UCSD-AML1 (cell line): ENCODE measurements at regions not wholly inside any gene's neighbourhood (a gene's known extent, or its start where the extent isn't known, plus 50 kb on each side); places are given as distances from the start of the nearest gene placed in this dataset.

Source experiments
- DNase-seq: peaks from one replicate; lab custom pipeline; 2025; ENCODE audit not compliant: unreplicated experiment; lab: John Stamatoyannopoulos, UW

GRCh38 chr5:5967944-5968343 lies 410.4 kb downstream of the MED10 start:
- DNase-seq, result no peak

- no peak for DNase-seq
Measured at GRCh38 chr5:5967373-5967772, 411.0 kb downstream of the MED10 start.

- DNase-seq, result no peak
Measured at GRCh38 chr5:5965132-5965531, 413.2 kb downstream of the MED10 start.

GRCh38 chr5:5964347-5964746 lies 414.0 kb downstream of the MED10 start:
- no peak for DNase-seq

- DNase-seq, result no peak
Measured at GRCh38 chr5:5957737-5958136, 420.6 kb downstream of the MED10 start.

- no peak for DNase-seq
Measured at GRCh38 chr5:5954275-5954598, 424.1 kb downstream of the MED10 start.

- no peak for DNase-seq
Measured at GRCh38 chr5:5953584-5954274, 424.6 kb downstream of the MED10 start.

GRCh38 chr5:5951953-5952352 lies 426.4 kb downstream of the MED10 start:
- no peak for DNase-seq

GRCh38 chr5:5950658-5951057 lies 427.7 kb downstream of the MED10 start:
- no peak for DNase-seq

GRCh38 chr5:5941486-5941885 lies 436.9 kb downstream of the MED10 start:
- no peak for DNase-seq

GRCh38 chr5:5939759-5940370 lies 438.5 kb downstream of the MED10 start:
- no peak for DNase-seq

- DNase-seq, result no peak
Measured at GRCh38 chr5:5933651-5934050, 444.7 kb downstream of the MED10 start.

- no peak for DNase-seq
Measured at GRCh38 chr5:5932824-5933223, 445.5 kb downstream of the MED10 start.

- DNase-seq, result no peak
Measured at GRCh38 chr5:5930561-5930960, 447.8 kb downstream of the MED10 start.

GRCh38 chr5:5929291-5930020 lies 448.9 kb downstream of the MED10 start:
- DNase-seq, result no peak

GRCh38 chr5:5925191-5925590 lies 453.2 kb downstream of the MED10 start:
- no peak for DNase-seq

GRCh38 chr5:5919411-5919810 lies 458.9 kb downstream of the MED10 start:
- no peak for DNase-seq

GRCh38 chr5:5906778-5907177 lies 471.6 kb downstream of the MED10 start:
- no peak for DNase-seq

GRCh38 chr5:5905186-5905585 lies 473.2 kb downstream of the MED10 start:
- no peak for DNase-seq

- DNase-seq, result no peak
Measured at GRCh38 chr5:5904113-5904512, 474.2 kb downstream of the MED10 start.

- no peak for DNase-seq
Measured at GRCh38 chr5:5902678-5903646, 475.4 kb downstream of the MED10 start.
